Uterus (tissue), 3 donors: ENCODE measurements at regions not wholly inside any gene's neighbourhood (a gene's known extent, or its start where the extent isn't known, plus 50 kb on each side); places are given as distances from the start of the nearest gene placed in this dataset.

Experiments used
- DNase-seq, 2 donors: peaks; one replicate each; pipeline ENCODE4 v3.0.0-alpha.2; 2019 to 2020
- H3K27ac ChIP-seq, 2 donors: fragments of 200-600 bp; sonication (generic); 1 replicate in 1 of 2; 2 replicates in 1 of 2; pipeline ENCODE4 v1.5.1; 2016 to 2018
- H3K27me3 ChIP-seq, 2 donors: fragments of 200-600 bp; sonication (generic); one replicate each; pipeline ENCODE4 v1.5.1; 2018 to 2019; ENCODE audit warnings: control low read depth in 1 of 2
- H3K36me3 ChIP-seq, 2 donors: fragments of 200-600 bp; sonication (generic); one replicate each; pipeline ENCODE4 v1.5.1; 2019; ENCODE audit warnings: control low read depth in 1 of 2
- H3K4me1 ChIP-seq, 2 donors: fragments of 200-600 bp; sonication (generic); one replicate each; pipeline ENCODE4 v1.5.1; 2018 to 2019; ENCODE audit warnings: control low read depth in 1 of 2
- H3K4me3 ChIP-seq, 2 donors: fragments of 200-600 bp; sonication (generic); 1 replicate in 1 of 2; 2 replicates in 1 of 2; pipeline ENCODE4 v1.5.1; 2018 to 2019; ENCODE audit warnings: mild to moderate bottlenecking in 1 of 2
- H3K9me3 ChIP-seq, 2 donors: fragments of 200-600 bp; sonication (generic); one replicate each; pipeline ENCODE4 v1.5.1; 2019; ENCODE audit warnings: control low read depth in 1 of 2
- CTCF ChIP-seq, 4 experiments: fragments of 200-600 bp in 2 of 4; fragments of 450-650 bp in 2 of 4; sonication (generic) in 2 of 4; IDR thresholded peaks; one replicate each; pipeline ENCODE4 v1.5.1; 2016 to 2019; ENCODE audit warnings: antibody characterized with exemption in 4 of 4, mild to moderate bottlenecking in 2 of 4, moderate library complexity in 1 of 4
- POLR2A ChIP-seq, 2 donors: fragments of 450-650 bp; IDR thresholded peaks; one replicate each; pipeline ENCODE4 v1.6.1; 2016; ENCODE audit warnings: antibody characterized with exemption in 2 of 2, mild to moderate bottlenecking in 1 of 2, moderate library complexity in 1 of 2
- intact Hi-C: fragments of 100-400 bp; cut with DNase I; formaldehyde crosslinking; loops from one replicate; pipeline ENCODE4 v1.15.1; 2023; ENCODE audit warnings: low total_unique reads
- donor health status: DM: yes; HTN: yes; CAD: no.

GRCh38 chr14:42535397-42535796 lies 928.7 kb downstream of the LRFN5 start:
- Histone ChIP-seq H3K27me3 (no peaks in the 10 kb centered on the region), H3K4me3 (no peak overlapping the region), H3K4me1 (no peaks in the 10 kb centered on the region), H3K36me3 (no peaks in the 10 kb centered on the region), H3K9me3 (no peaks in the 10 kb centered on the region), H3K27ac (no peak overlapping the region)
- intact Hi-C loops, result no loop called here
- TF ChIP-seq POLR2A (IDR thresholded peaks at IDR 0.05) (no peak), CTCF (IDR thresholded peaks at IDR 0.05) (no peak)
- DNase-seq, result no peak

GRCh38 chr14:42533476-42533875 lies 926.8 kb downstream of the LRFN5 start:
- H3K27me3 ChIP-seq, result no peaks in the 10 kb centered on the region
- TF ChIP-seq POLR2A (IDR thresholded peaks at IDR 0.05) (no peak), CTCF (IDR thresholded peaks at IDR 0.05) (no peak)
- no peak overlapping the region for H3K27ac ChIP-seq
- no peak for DNase-seq
- H3K9me3 ChIP-seq, result no peaks in the 10 kb centered on the region
- H3K4me1 ChIP-seq, result no peaks in the 10 kb centered on the region
- intact Hi-C loops, result no loop called here
- H3K4me3 ChIP-seq, result no peak overlapping the region
- H3K36me3 ChIP-seq, result no peaks in the 10 kb centered on the region

GRCh38 chr14:42532194-42532593 lies 925.5 kb downstream of the LRFN5 start:
- intact Hi-C loops, result no loop called here
- H3K36me3 ChIP-seq, result no peaks in the 10 kb centered on the region
- H3K4me1 ChIP-seq, result no peaks in the 10 kb centered on the region

GRCh38 chr14:42527141-42527540 lies 920.5 kb downstream of the LRFN5 start:
- no peaks in the 10 kb centered on the region for H3K4me1 ChIP-seq
- no peaks in the 10 kb centered on the region for H3K27me3 ChIP-seq
- H3K9me3 ChIP-seq, result no peaks in the 10 kb centered on the region
- no peak for DNase-seq
- H3K27ac ChIP-seq, result no peak overlapping the region
- no peak overlapping the region for H3K4me3 ChIP-seq
- H3K36me3 ChIP-seq, result no peaks in the 10 kb centered on the region
- intact Hi-C loops, result no loop called here
- TF ChIP-seq POLR2A (IDR thresholded peaks at IDR 0.05) (no peak), CTCF (IDR thresholded peaks at IDR 0.05) (no peak)

More at GRCh38 chr14:42532194-42532593, 925.5 kb downstream of the LRFN5 start:
- TF ChIP-seq POLR2A (IDR thresholded peaks at IDR 0.05), result no peak
- TF ChIP-seq CTCF (IDR thresholded peaks at IDR 0.05), result no peak
- Histone ChIP-seq H3K27ac (no peak overlapping the region), H3K4me3 (no peak overlapping the region), H3K9me3 (no peaks in the 10 kb centered on the region), H3K27me3 (no peaks in the 10 kb centered on the region)
- no peak for DNase-seq

- Histone ChIP-seq H3K4me1 (no peaks in the 10 kb centered on the region), H3K27me3 (no peaks in the 10 kb centered on the region), H3K36me3 (no peaks in the 10 kb centered on the region), H3K4me3 (no peak overlapping the region), H3K27ac (no peak overlapping the region), H3K9me3 (no peaks in the 10 kb centered on the region)
- no peak for DNase-seq
- TF ChIP-seq CTCF (IDR thresholded peaks at IDR 0.05) (no peak), POLR2A (IDR thresholded peaks at IDR 0.05) (no peak)
- intact Hi-C loops, result no loop called here
Observed at GRCh38 chr14:42523666-42524065, 917.0 kb downstream of the LRFN5 start.
